RPMI7951 (cell line): ENCODE measurements at regions not wholly inside any gene's neighbourhood (a gene's known extent, or its start where the extent isn't known, plus 50 kb on each side); places are given as distances from the start of the nearest gene placed in this dataset.

Experiments
- DNase-seq: peaks from one replicate; pipeline ENCODE4 v3.0.0-alpha.2; 2012; ENCODE audit warnings: low read depth

- no peak for DNase-seq
These were observed 277.6 kb downstream of the ZEB2 start for GRCh38 chr2:144242311-144242710.

DNA sequence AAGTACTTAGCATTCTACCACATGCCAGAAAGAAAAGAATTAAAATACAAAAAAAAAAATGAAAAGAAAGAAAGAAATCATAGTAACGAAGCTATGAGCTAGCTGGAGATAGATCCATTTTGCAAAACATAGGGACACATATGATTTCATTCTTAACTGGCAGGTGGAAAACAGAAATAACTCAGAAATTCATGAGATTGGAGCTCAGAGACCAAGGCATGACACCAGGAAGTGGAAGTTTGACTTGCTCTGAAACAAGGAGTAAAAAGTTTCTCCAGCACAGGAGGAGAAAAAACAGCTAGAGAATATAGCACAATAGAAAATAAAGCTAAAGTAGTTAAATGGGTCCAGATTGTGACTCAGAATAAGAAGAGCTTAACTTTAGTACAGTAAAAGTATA, 278.1 kb downstream of the ZEB2 start:
- DNase-seq, result no peak

DNA sequence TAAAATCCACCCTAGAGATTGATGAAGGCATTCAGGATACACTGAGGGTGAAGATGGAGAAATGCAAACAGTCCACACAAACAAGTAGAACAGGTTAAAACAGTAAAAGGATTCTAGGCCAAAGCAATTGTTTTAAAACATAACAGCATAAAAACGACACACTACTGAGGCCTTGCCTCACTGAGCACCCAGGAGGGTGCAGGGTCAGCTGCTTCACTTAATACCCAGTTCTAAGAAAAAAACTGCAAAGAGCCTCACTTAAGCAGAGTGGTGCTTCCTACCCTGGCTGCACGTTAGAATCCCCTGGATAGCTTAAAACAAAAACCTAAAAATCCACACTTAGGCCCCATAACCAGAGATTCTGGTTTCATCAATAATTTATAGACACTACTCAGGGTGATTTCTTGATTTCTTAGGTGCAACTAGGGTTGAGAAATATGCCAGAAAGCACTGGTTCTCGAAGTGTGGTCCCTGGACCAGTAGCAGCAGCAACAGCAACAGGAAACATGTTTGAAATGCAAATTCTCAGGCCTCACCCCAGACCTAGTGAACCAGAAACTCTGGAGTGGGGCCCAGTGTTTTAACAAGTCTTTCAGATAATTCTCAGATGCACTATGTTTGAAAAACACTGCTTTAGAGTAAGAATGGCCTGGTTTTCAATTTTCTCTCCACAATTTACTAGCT, 279.1 kb downstream of the ZEB2 start:
- no peak for DNase-seq

DNA sequence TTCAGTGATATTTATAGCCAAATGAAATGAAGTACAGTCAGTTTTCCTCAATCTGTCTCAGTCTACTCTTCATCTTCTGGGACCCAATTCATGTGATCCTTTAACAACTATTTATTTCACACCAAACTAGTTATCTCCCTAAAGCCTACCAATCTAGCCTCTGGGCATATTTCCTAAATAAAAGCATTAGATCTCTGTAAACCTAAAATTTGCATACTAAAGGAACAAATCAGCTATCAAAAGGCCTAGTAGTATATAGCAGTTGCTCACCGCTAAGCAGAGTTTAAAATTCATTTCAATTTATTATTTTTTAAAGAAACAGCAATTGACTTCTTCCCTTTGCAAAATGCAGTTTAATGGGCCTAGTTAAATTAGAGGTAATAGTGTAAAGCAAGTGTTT, 280.2 kb downstream of the ZEB2 start:
- no peak for DNase-seq

DNA sequence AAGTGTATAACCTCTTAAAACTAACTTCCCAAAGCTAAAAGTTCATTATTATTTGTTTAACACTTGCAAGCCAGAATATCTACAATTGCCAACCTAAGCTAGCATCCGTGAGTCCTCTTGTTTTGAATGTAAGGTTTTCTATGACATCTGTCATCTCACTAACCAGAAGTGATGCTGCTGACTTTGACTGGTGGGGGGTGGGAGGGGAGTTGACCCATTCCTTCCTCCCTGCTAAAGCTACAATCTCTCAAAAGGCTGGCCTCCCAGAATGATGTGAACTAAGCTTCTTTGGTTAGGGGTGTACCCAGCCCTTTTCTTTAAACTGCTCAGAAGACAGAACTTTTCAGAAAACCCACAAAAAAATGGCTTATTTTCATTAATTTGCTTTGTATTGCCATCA, 280.6 kb downstream of the ZEB2 start:
- DNase-seq, result no peak

DNA sequence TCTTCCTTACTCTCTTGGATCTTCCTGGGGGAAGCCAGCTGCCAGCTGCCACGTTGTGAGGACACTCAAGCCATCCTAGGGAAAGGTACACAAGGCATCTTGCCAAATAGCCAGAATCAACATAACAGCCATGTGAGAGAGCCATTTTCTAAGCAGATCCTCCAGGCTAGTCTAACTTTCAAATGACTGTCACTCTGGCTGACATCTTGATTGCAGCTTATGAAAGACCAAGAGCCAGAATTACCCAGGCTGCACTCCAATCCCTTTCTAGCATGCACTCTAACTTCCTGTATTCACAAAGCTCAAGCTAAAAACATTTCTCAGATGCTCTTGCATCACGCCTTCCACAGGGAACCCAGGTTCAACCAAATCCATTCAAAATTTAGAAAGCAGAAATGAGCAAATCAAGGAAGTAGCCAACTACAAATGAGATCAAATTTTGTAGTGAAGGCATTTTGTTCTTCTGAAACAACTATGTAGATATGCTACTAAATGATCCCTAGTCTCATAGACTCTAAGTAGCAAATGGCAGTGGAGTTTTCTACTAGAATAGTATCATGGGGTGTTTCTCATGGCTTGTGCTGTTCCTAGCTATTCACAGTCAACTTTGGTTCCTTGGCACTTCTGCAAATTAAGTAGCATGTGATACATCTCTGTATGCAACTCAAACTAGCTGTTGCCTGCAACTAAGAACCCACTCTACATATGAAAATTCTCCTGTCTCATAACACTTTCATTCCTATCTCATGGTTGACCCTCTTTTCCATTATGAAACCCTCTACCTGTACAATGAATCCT, 281.9 kb downstream of the ZEB2 start:
- DNase-seq, result no peak

- no peak for DNase-seq
These were observed 282.8 kb downstream of the ZEB2 start for GRCh38 chr2:144237108-144237507.

DNA sequence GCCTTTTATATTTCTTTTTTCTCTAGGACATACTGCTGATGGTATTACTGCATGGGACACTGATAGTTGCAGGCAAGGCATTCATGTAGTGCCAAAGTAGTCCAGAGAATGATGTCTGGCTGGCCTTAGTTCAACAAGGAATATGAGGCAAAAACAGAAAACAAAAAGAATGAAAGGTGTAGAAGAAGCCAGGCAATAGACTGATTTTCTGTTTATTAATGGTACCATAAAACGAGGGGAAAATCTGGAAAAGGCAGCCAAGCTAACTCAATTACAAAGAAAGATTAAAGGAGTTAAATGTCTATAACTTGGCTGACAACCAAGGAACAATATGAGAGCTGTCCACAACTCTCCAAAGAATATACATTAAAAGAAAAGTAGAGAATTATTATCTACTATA, 284.9 kb downstream of the ZEB2 start:
- no peak for DNase-seq

DNA sequence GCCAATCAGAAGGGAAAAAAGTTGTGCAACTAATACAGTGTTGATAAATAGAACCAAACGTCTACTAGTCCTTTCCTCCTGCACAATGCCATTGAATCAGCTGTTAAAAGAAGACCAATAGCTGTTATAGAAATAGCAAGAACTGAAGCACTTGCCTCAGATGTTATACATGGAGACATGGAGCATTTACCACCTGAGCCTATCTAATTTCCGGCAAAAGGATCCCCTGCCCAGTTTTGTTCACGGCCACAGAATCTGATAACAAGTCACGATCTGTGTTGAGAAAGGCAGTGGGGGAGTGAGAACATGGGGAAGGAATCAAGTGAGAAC, 285.4 kb downstream of the ZEB2 start:
- DNase-seq, result no peak

GRCh38 chr2:144233733-144234541, 286.0 kb downstream of the ZEB2 start:
- DNase-seq, result no peak

DNA sequence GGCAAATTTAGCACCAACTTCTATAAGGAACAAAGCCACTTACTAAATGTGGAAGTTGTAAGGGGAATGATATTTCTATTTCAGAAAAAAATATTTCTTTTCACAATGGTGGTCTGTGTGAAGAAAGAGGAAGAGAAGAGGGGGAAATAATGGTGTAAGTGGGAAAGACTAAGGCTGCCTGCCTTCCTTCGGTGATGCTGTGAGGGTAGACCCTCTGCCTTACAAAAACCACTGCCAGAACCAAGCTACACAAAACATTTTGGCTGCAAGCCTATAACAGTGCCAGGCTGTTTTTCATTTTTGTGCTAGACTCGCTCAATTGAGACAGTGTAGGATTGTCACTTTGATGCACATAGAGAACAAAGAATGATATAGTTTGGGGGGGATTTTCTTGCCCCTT, 286.6 kb downstream of the ZEB2 start:
- no peak for DNase-seq

DNA sequence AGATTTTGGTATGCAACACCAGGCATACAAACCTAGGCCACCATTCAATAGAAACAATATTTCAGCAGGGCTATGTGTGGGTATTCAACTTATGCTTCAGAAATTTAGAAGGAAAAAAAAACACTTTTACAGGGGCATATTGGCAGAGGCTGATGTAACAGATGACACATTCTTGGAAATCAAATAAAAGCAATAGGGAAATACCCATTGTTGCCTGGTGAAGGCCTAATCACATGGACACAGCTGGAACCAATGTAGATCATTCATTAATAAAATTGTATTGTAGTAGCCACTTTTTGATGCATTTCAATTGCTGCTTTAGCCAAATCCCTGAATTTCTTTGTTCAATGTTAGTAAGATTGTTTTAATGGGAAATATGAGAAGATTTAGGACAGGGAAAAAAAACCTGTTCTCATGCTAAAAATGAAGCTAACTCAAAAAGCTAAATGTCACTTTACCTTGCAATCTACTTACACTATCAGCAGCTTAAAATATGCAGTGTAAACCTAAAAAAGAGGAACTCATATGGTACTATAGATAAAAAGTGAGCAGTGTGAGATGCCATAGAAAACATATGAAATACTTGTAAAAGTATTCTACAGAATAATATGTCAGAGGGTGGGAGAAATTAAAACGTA, 289.4 kb downstream of the ZEB2 start:
- DNase-seq, result peak; percentile 7

GRCh38 chr2:144230033-144230432, 289.9 kb downstream of the ZEB2 start:
- DNase-seq, result no peak

DNA sequence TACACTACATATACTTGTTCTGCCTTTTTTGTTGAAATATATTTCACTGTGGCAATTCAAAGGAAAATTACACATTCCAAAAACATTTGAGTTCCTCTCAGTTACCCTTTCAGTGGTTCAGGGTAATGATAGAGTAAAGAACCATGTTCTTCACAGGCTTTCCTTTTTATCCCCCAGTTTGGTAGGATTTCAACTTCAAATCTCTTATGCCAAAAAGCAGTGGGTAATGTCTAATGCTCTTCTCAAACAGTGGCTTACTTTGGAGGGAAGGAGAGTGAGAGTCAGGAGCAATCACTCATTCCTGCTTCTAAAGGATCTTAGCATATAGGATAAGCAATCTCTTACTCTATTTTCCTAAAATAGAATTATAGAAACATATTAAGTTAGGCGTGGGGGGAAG, 290.6 kb downstream of the ZEB2 start:
- DNase-seq, result no peak

- no peak for DNase-seq
These were observed 292.4 kb downstream of the ZEB2 start for GRCh38 chr2:144227427-144228105.

- DNase-seq, result no peak
These were observed 294.8 kb downstream of the ZEB2 start for GRCh38 chr2:144225076-144225475.

DNA sequence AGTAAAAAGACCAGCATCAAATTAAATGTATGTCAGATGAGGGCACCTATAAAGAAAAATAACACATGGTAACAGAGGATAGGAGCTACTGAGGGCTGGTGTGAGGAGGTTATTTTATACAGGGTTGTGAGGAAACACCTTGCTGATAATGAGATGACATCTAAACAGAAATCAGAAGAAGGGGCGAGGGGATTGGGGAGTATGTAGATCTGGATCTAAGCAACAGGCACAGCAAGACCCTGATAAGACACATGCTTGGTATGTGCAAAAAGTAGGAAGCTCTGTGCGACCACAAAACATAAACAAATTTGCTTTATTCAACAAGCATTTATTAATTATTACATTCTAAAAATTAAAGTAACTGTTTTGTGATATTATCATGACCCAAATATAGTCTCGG, 295.4 kb downstream of the ZEB2 start:
- no peak for DNase-seq

GRCh38 chr2:144219979-144220378, 299.9 kb downstream of the ZEB2 start:
- DNase-seq, result no peak

DNA sequence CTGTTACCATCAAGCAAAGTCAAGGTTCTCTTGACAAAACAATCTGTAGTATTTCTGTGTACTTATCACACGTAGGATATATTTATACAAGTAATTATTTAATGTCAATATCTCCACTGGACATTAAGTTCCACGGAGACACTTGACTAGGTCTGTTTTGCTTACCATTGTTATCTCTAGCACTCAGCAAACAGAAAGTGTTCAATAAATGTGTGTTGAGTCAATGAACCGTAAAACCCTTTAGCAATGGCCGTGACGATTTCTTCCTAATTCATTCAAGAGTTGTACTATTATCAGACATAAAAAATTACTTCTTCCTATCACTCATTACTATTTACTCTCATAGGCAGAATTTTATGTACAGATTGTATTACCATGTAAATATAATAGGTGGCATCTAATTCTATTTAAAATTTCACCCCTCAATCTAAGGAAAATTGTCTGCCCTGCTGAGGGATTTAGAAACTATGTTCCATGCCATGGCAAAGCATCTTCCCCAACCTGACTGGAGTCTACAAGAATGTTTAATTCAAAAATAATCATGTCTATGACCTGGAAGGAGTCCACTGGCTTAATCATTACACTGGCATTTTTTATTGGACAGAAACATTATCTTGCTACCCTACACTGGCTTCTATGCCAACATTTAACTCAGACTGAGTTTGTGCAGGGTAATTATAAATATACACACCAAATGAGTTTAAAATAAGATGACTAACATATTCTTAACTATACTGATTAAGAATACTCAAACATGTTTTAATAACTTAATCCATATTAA, 301.9 kb downstream of the ZEB2 start:
- DNase-seq, result no peak

- no peak for DNase-seq
These were observed 303.9 kb downstream of the ZEB2 start for GRCh38 chr2:144215701-144216675.
